Lower leg skin (tissue), 3 donors: ENCODE measurements at regions not wholly inside any gene's neighbourhood (a gene's known extent, or its start where the extent isn't known, plus 50 kb on each side); places are given as distances from the start of the nearest gene placed in this dataset.
"Not testable (repeated sequence)": the region's sequence is repeated elsewhere in the genome, so short reads cannot be mapped to it uniquely, and the experiment has no call there.

Experiments
- CTCF ChIP-seq, 3 donors: fragments of 450-650 bp; IDR thresholded peaks; one replicate each; pipeline ENCODE4 v1.5.1; 2016; ENCODE audit warnings: antibody characterized with exemption in 3 of 3, mild to moderate bottlenecking in 3 of 3, moderate library complexity in 2 of 3
- POLR2A ChIP-seq, 2 donors: fragments of 450-650 bp; IDR thresholded peaks; one replicate each; pipeline ENCODE4 v1.6.1; 2016 to 2017; ENCODE audit warnings: antibody characterized with exemption in 2 of 2, mild to moderate bottlenecking in 1 of 2, moderate library complexity in 1 of 2

GRCh38 chrX:104457130-104457529 is 108.9 kb upstream of the IL1RAPL2 start:
- TF ChIP-seq CTCF, POLR2A (IDR thresholded peaks at IDR 0.05): not testable (repeated sequence)
